HG03469 (cell line): ENCODE measurements at regions not wholly inside any gene's neighbourhood (a gene's known extent, or its start where the extent isn't known, plus 50 kb on each side); places are given as distances from the start of the nearest gene placed in this dataset.

Experiments used
- ATAC-seq: cut with Tn5 transposase; IDR thresholded peaks from one replicate; pipeline ENCODE4 v1.9.1; 2021; ENCODE audit warnings: mild to moderate bottlenecking, moderate library complexity, moderate number of reproducible peaks; ENCODE audit not compliant: unreplicated experiment

- ATAC-seq: no peak
Observed at GRCh38 chr13:105442040-105442439, 1093.4 kb downstream of the EFNB2 start.

GRCh38 chr13:105441051-105441750 is 1094.3 kb downstream of the EFNB2 start:
- no peak for ATAC-seq

GRCh38 chr13:105436943-105437342 is 1098.5 kb downstream of the EFNB2 start:
- ATAC-seq: no peak

GRCh38 chr13:105432438-105432837 is 1103.0 kb downstream of the EFNB2 start:
- no peak for ATAC-seq

- no peak for ATAC-seq
Observed at GRCh38 chr13:105428811-105429210, 1106.7 kb downstream of the EFNB2 start.

- ATAC-seq: no peak
Observed at GRCh38 chr13:105426441-105426840, 1109.0 kb downstream of the EFNB2 start.

GRCh38 chr13:105414639-105415038 is 1120.8 kb downstream of the EFNB2 start:
- ATAC-seq: no peak

GRCh38 chr13:105412171-105412570 is 1123.3 kb downstream of the EFNB2 start:
- ATAC-seq: no peak

GRCh38 chr13:105410602-105411001 is 1124.9 kb downstream of the EFNB2 start:
- ATAC-seq: no peak

GRCh38 chr13:105406551-105406950 is 1128.9 kb downstream of the EFNB2 start:
- no peak for ATAC-seq

GRCh38 chr13:105403086-105403485 is 1132.4 kb downstream of the EFNB2 start:
- no peak for ATAC-seq

- no peak for ATAC-seq
Observed at GRCh38 chr13:105395041-105395440, 1140.4 kb downstream of the EFNB2 start.

GRCh38 chr13:105389373-105389772 is 1146.1 kb downstream of the EFNB2 start:
- no peak for ATAC-seq

- no peak for ATAC-seq
Observed at GRCh38 chr13:105377452-105377851, 1158.0 kb downstream of the EFNB2 start.

- no peak for ATAC-seq
Observed at GRCh38 chr13:105370011-105370650, 1165.3 kb downstream of the EFNB2 start.

- no peak for ATAC-seq
Observed at GRCh38 chr13:105368781-105369180, 1166.7 kb downstream of the EFNB2 start.

- no peak for ATAC-seq
Observed at GRCh38 chr13:105365831-105366230, 1169.6 kb downstream of the EFNB2 start.

- no peak for ATAC-seq
Observed at GRCh38 chr13:105365021-105365550, 1170.4 kb downstream of the EFNB2 start.

- ATAC-seq: no peak
Observed at GRCh38 chr13:105364191-105364590, 1171.3 kb downstream of the EFNB2 start.

- ATAC-seq: no peak
Observed at GRCh38 chr13:105363261-105364190, 1171.9 kb downstream of the EFNB2 start.

GRCh38 chr13:105353654-105354053 is 1181.8 kb downstream of the EFNB2 start:
- ATAC-seq: no peak
